Caco-2 (cell line): ENCODE measurements at regions not wholly inside any gene's neighbourhood (a gene's known extent, or its start where the extent isn't known, plus 50 kb on each side); places are given as distances from the start of the nearest gene placed in this dataset.

Experiments used
- BruUV-seq: library from RNA; stranded (reverse); fragments of 400-500 nt; replicated peaks from 2 replicates; lab custom pipeline; 2021; lab: Mats Ljungman, UMichigan
- CTCF ChIA-PET: fragments of 300-600 bp; sonication (Branson Sonifier 250); formaldehyde crosslinking; loops from one replicate; lab custom pipeline; 2022; ENCODE audit warnings: antibody characterized with exemption; lab: Charles Lee
- POLR2A ChIA-PET: fragments of 300-600 bp; sonication (Branson Sonifier 250); formaldehyde crosslinking; loops from one replicate; lab custom pipeline; 2022; ENCODE audit warnings: antibody characterized with exemption; lab: Charles Lee
- DNase-seq, 2 experiments: peaks; one replicate each; pipeline versions ENCODE4 v3.0.0 to v3.0.0-alpha.2; 2020 to 2022
- H3K27me3 ChIP-seq: replicated peaks from 2 replicates; pipeline ENCODE4 v1.6.0; 2011; ENCODE audit warnings: low read length; ENCODE audit not compliant: control insufficient read depth, insufficient read depth
- H3K36me3 ChIP-seq: 2 replicates; pipeline ENCODE4 v1.5.1; 2011; ENCODE audit warnings: low read length; ENCODE audit not compliant: control insufficient read depth, insufficient read depth
- H3K4me1 ChIP-seq: fragments of 250-450 bp; sonication (Bioruptor Pico); 2 replicates; pipeline ENCODE4 v1.5.1; 2020; ENCODE audit warnings: mild to moderate bottlenecking
- H3K4me3 ChIP-seq: 2 replicates; pipeline ENCODE4 v1.5.1; 2011; ENCODE audit warnings: low read depth, mild to moderate bottlenecking, control low read depth, low read length
- H3K9me3 ChIP-seq: fragments of 250-450 bp; sonication (Bioruptor Pico); 2 replicates; pipeline ENCODE4 v1.5.1; 2020; ENCODE audit warnings: mild to moderate bottlenecking, moderate library complexity
- H3K27ac Mint-ChIP-seq: one replicate; pipeline ENCODE4 v1.8.0; 2022; ENCODE audit warnings: mixed read lengths; ENCODE audit not compliant: unreplicated experiment
- H3K27me3 Mint-ChIP-seq: one replicate; pipeline ENCODE4 v1.8.0; 2022; ENCODE audit warnings: mixed read lengths; ENCODE audit not compliant: insufficient read depth, unreplicated experiment
- H3K36me3 Mint-ChIP-seq: one replicate; pipeline ENCODE4 v1.8.0; 2022; ENCODE audit warnings: mild to moderate bottlenecking, mixed read lengths; ENCODE audit not compliant: insufficient read depth, unreplicated experiment
- H3K4me1 Mint-ChIP-seq: one replicate; pipeline ENCODE4 v1.8.0; 2022; ENCODE audit warnings: low read depth, mixed read lengths; ENCODE audit not compliant: unreplicated experiment
- H3K4me3 Mint-ChIP-seq: one replicate; pipeline ENCODE4 v1.8.0; 2022; ENCODE audit warnings: mild to moderate bottlenecking, moderate library complexity, mixed read lengths; ENCODE audit not compliant: unreplicated experiment
- H3K9me3 Mint-ChIP-seq: one replicate; pipeline ENCODE4 v1.8.0; 2022; ENCODE audit warnings: mixed read lengths; ENCODE audit not compliant: unreplicated experiment
- intact Hi-C: fragments of 100-400 bp; cut with micrococcal nuclease; formaldehyde crosslinking; loops from one replicate; pipeline ENCODE4 v1.10.0; 2022; ENCODE audit not compliant: unreplicated experiment
- TF ChIP-seq, protein P1 (sequence below), 2 experiments: fragments of 200-600 bp in 1 of 2; IDR thresholded peaks; 1 replicate in 1 of 2; 2 replicates in 1 of 2; pipeline versions ENCODE4 v1.5.1 to v1.8.0; 2011 to 2022; ENCODE audit warnings: antibody characterized with exemption in 1 of 2, control low read depth in 1 of 2, inconsistent platforms in 1 of 2, low read depth in 1 of 2, low read length in 1 of 2, mild to moderate bottlenecking in 1 of 2, moderate library complexity in 1 of 2; ENCODE audit not compliant: insufficient read depth in 1 of 2, severe bottlenecking in 1 of 2, unreplicated experiment in 1 of 2

DNA sequence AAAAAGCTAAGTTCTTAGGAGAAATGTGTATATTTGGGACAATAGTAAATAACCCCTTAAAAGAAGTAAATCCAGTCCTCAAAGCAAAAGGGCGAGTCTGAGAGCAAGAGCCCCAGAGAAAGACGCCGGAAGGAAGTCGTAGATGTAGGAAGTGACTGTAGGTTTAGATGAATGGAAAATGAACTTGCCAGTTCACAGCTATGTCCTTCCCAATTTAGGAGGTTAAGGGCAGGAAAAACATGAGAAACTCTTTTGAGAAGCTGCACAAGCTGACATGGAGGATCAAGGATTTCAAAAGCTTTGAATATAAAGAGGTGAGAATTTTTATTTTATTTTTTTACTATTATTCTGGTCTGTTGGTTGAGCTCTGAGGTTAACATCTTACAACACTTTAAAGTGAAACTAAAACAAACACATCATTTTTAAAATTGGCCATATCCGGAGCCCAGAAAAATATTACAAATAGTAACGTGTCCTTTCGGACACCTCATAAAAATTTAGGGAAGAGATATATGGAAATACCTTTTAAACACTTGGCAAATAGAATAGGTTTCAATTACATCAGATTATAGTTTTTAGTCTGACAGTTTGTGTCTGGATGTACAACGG is 1178.6 kb downstream of the MRPL39 start:
- H3K4me3 Mint-ChIP-seq = no peak overlapping the region

DNA sequence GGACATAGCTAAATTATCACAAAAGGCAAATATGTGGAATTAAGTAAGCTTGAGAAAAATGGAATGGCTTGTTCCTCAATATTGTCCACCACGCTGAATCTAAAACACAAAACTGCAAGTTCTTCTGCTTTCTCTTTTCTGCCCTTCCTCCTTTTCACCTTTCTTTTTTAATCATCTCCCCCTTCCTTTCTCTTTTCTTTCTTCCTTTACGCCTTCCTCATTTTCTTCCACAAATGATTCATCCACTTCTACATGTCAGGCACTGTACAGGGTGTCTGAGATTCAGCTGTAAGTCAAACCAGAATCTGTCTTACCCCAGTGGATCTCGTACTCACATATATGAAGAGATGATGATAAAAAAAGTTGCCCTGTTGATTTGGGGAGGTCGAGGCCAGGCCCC is 1182.5 kb downstream of the MRPL39 start:
- H3K4me3 Mint-ChIP-seq = no peak overlapping the region
- no TSS peak for BruUV-seq
- no peaks in the 10 kb centered on the region for H3K9me3 Mint-ChIP-seq
- Histone ChIP-seq H3K9me3 (no peaks in the 10 kb centered on the region), H3K4me1 (no peaks in the 10 kb centered on the region), H3K4me3 (no peak overlapping the region), H3K36me3 (no peaks in the 10 kb centered on the region), H3K27me3 (no peaks in the 10 kb centered on the region)
- no peaks in the 10 kb centered on the region for H3K27me3 Mint-ChIP-seq
- TF ChIP-seq, protein P1, sequence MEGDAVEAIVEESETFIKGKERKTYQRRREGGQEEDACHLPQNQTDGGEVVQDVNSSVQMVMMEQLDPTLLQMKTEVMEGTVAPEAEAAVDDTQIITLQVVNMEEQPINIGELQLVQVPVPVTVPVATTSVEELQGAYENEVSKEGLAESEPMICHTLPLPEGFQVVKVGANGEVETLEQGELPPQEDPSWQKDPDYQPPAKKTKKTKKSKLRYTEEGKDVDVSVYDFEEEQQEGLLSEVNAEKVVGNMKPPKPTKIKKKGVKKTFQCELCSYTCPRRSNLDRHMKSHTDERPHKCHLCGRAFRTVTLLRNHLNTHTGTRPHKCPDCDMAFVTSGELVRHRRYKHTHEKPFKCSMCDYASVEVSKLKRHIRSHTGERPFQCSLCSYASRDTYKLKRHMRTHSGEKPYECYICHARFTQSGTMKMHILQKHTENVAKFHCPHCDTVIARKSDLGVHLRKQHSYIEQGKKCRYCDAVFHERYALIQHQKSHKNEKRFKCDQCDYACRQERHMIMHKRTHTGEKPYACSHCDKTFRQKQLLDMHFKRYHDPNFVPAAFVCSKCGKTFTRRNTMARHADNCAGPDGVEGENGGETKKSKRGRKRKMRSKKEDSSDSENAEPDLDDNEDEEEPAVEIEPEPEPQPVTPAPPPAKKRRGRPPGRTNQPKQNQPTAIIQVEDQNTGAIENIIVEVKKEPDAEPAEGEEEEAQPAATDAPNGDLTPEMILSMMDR (IDR thresholded peaks at IDR 0.05; ENCODE audit: insufficient read depth in 1 of 2, low read depth in 1 of 2, low read length in 1 of 2, severe bottlenecking in 1 of 2, unreplicated experiment in 1 of 2) = no peak
- H3K36me3 Mint-ChIP-seq = no peaks in the 10 kb centered on the region
- no peak for DNase-seq
- ChIA-PET CTCF (no interaction called here), POLR2A (no interaction called here)
- intact Hi-C loops = no loop called here
- no peak overlapping the region for H3K27ac Mint-ChIP-seq
- no peaks in the 10 kb centered on the region for H3K4me1 Mint-ChIP-seq

More for the DNA sequence above, 1178.6 kb downstream of the MRPL39 start:
- ChIA-PET POLR2A (no interaction called here), CTCF (no interaction called here)
- H3K4me1 ChIP-seq = no peaks in the 10 kb centered on the region
- no TSS peak for BruUV-seq
- Mint-ChIP-seq H3K27ac (no peak overlapping the region), H3K9me3 (no peaks in the 10 kb centered on the region), H3K27me3 (no peaks in the 10 kb centered on the region), H3K36me3 (no peaks in the 10 kb centered on the region), H3K4me1 (no peaks in the 10 kb centered on the region)
- no peaks in the 10 kb centered on the region for H3K36me3 ChIP-seq
- no peaks in the 10 kb centered on the region for H3K9me3 ChIP-seq
- TF ChIP-seq, protein P1 (IDR thresholded peaks at IDR 0.05; ENCODE audit: insufficient read depth in 1 of 2, low read depth in 1 of 2, low read length in 1 of 2, severe bottlenecking in 1 of 2, unreplicated experiment in 1 of 2) = no peak
- H3K4me3 ChIP-seq = no peak overlapping the region
- intact Hi-C loops = no loop called here
- DNase-seq = no peak
- H3K27me3 ChIP-seq = no peaks in the 10 kb centered on the region

- POLR2A ChIA-PET = no interaction called here
- no peaks in the 10 kb centered on the region for H3K9me3 Mint-ChIP-seq
- CTCF ChIA-PET = no interaction called here
Measured at GRCh38 chr21:24423546-24423945, 1183.7 kb downstream of the MRPL39 start.

More at GRCh38 chr21:24423546-24423945, 1183.7 kb downstream of the MRPL39 start:
- Mint-ChIP-seq H3K36me3 (no peaks in the 10 kb centered on the region), H3K27ac (no peak overlapping the region), H3K4me1 (no peaks in the 10 kb centered on the region), H3K27me3 (no peaks in the 10 kb centered on the region), H3K4me3 (no peak overlapping the region)
- TF ChIP-seq, protein P1 (IDR thresholded peaks at IDR 0.05; ENCODE audit: insufficient read depth in 1 of 2, low read depth in 1 of 2, low read length in 1 of 2, severe bottlenecking in 1 of 2, unreplicated experiment in 1 of 2) = no peak
- Histone ChIP-seq H3K4me1 (no peaks in the 10 kb centered on the region), H3K27me3 (no peaks in the 10 kb centered on the region), H3K4me3 (no peak overlapping the region), H3K36me3 (no peaks in the 10 kb centered on the region), H3K9me3 (no peaks in the 10 kb centered on the region; the same call in 1 of the 2 replicates)
- DNase-seq = no peak
- no TSS peak for BruUV-seq
- intact Hi-C loops = no loop called here
